D341Med (cell line): ENCODE measurements at regions not wholly inside any gene's neighbourhood (a gene's known extent, or its start where the extent isn't known, plus 50 kb on each side); places are given as distances from the start of the nearest gene placed in this dataset.

Experiments
- DNase-seq: peaks from one replicate; pipeline ENCODE4 v3.0.0; 2012; ENCODE audit warnings: low spot score

DNA sequence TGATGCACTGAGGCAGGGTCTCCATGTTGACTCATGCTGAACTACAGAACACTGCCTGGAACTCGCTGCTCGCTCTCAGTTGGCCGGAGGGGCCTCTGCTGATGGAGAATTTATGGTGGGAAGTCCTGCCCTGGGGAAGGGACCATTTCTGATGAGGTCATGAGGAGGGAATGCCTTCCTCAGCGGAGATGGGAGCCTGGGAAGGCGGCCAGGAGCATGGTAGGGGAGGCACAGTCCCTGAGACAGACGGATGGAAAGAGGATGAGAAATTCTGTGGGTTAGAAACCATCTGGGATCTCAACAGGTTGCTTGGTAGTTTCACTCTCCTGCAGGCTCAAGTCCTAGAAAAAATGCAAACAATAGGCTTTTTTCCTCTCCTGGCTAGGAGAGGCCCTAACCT is 56.8 kb upstream of the TPM1 start:
- no peak for DNase-seq

DNA sequence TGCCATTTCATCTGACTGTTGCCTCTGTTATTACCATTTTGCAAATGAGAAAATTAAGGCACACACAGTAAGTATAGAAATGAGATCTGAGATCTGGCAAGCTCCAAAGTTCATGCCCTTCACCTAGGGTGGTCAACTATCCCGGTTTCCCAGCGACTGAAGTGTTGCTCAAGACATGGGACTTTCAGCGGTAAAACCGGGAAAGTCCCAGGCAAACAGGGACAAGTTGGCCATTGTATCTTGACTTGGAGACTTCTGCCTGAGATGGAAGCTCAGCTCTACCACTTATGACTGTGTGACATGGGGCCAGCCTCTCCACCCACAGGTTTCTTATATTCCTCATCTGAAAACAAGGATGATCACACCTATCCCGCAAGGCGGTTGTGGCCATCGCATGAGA is 55.6 kb upstream of the TPM1 start:
- no peak for DNase-seq

DNA sequence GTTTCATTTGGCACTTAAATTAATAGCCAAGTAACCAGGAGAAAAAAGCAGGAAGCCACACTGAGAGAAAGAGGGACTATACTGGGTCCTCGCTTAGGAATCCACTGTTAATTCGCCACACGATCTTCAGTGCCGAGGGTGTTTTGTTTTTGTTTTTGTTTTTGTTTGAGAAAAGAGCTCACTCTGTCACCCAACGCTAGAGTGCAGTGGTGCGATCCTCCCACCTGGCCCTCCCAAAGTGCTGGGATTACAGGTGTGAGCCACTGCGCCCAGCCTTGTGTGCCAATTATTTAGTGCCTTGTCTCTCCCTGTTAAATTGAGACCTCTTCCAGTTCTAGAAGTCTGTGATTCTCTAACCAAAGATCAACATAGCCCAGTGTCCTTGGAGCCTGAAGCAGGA is 53.8 kb upstream of the TPM1 start:
- DNase-seq, result no peak

DNA sequence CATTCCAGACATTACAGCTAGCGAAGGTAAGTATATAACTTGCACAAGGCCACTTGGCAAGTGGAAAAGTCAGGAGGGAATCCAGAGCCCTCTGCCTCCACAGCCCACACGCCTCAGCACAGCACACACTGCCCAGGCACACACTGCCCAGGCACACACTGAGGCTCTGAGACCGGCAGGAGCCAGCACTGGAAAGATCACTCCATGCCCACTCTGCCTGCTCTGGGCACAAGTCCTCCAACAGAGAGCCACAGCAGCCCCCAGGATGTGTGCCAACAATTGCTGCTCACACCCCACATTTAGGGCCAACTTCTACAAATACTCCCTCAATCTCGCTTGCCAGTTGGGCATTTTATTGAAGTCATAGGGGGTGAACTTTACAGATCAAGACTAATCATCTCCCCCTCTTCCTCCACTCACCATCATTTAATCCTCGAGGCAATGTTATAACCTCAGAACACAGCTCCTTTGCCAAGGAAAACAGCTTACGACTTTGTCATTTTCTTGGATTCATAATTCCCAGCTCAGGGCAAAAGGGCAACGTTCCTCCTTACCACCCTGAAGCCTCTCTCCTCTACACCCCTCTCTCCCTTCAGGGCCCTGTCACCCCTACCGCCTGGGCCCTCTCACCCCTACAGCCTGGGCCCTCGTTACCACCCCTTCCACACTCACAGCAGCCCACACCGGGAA is 53.0 kb upstream of the TPM1 start:
- DNase-seq, result no peak

DNA sequence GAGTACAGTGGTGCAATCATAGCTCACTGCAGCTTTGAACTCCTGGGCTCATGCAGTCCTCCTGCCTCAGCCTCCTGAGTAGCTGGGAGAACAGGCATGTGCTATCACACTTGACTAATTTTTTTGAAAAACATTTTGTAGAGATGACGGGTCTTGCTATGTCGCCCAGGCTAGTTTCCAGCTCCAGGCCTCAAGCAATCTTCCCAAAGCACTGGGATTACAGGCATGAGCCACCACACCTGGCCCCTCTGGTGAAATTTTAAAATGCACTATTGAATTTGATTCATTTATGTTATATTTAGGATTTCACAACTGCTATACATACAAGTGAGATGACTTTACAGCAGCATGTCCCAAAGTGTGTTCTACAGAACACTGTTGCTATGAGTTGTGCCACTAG is 50.8 kb upstream of the TPM1 start:
- no peak for DNase-seq

DNA sequence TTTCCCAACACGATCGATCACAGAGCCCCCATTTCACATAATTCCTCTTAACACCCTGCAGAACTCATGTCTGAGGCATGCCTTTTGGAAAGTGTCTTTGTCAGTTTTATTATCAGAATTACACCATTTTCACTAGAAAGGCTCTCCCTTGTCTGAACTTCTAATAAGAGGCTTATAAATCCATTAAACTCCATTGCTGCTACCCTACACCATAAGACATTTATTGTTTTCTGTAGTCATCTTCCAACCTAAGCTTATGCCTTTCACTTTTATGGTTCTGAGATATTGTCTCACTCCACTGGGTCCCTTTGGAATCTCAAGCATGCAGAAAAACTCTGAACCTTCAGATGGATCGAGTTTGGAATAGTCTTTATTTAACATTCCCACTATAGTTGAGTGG is 50.2 kb upstream of the TPM1 start:
- no peak for DNase-seq
